H1 (cell line): ENCODE measurements at regions not wholly inside any gene's neighbourhood (a gene's known extent, or its start where the extent isn't known, plus 50 kb on each side); places are given as distances from the start of the nearest gene placed in this dataset.

Source experiments
- CTCF ChIA-PET: fragments of 300-600 bp; sonication (Branson Sonifier 250); formaldehyde crosslinking; loops from one replicate; lab custom pipeline; 2021; ENCODE audit not compliant: partially characterized antibody; lab: Charles Lee
- POLR2A ChIA-PET: fragments of 300-600 bp; sonication (Branson Sonifier 250); formaldehyde crosslinking; loops from one replicate; lab custom pipeline; 2021; ENCODE audit warnings: inconsistent platforms; ENCODE audit not compliant: partially characterized antibody; lab: Charles Lee
- DNase-seq, 2 experiments: peaks; one replicate each; pipeline versions ENCODE4 v3.0.0 to v3.0.0-alpha.2; 2010 to 2022; ENCODE audit warnings: low spot score in 2 of 2, low read depth in 1 of 2, mixed read lengths in 1 of 2
- FAIRE-seq: peaks from 2 replicates; lab custom pipeline; 2011; peaks lifted over from hg19 to GRCh38; lab: Jason Lieb, UNC
- H2AFZ ChIP-seq: 2 replicates; pipeline ENCODE4 v1.8.1; 2012; ENCODE audit warnings: low read length, inconsistent platforms
- H2AK5ac ChIP-seq: 2 replicates; pipeline ENCODE4 v1.6.1; 2013; ENCODE audit warnings: low read depth, low read length
- H2BK120ac ChIP-seq: replicated peaks from 2 replicates; pipeline ENCODE3; 2013; ENCODE audit warnings: low read depth, low read length, inconsistent platforms
- H2BK12ac ChIP-seq: 2 replicates; pipeline ENCODE4 v1.6.1; 2013; ENCODE audit warnings: low read depth, low read length
- H2BK15ac ChIP-seq: 2 replicates; pipeline ENCODE4 v1.6.1; 2013; ENCODE audit warnings: low read length
- H2BK20ac ChIP-seq: 2 replicates; pipeline ENCODE4 v1.6.1; 2013; ENCODE audit warnings: low read length
- H2BK5ac ChIP-seq: 2 replicates; pipeline ENCODE4 v1.6.1; 2013; ENCODE audit warnings: low read depth, low read length
- H3K14ac ChIP-seq: 2 replicates; pipeline ENCODE4 v1.6.1; 2013; ENCODE audit warnings: inconsistent platforms; ENCODE audit not compliant: insufficient read length
- H3K18ac ChIP-seq: 2 replicates; pipeline ENCODE4 v1.6.1; 2013; ENCODE audit warnings: low read length; ENCODE audit errors: extremely low read depth
- H3K23ac ChIP-seq: 2 replicates; pipeline ENCODE4 v1.6.1; 2013; ENCODE audit warnings: inconsistent platforms; ENCODE audit not compliant: insufficient read length
- H3K23me2 ChIP-seq: 2 replicates; pipeline ENCODE4 v1.6.1; 2013; ENCODE audit warnings: low read depth, low read length
- H3K27ac ChIP-seq: 2 replicates; pipeline ENCODE4 v1.6.1; 2011; ENCODE audit warnings: low read depth, low read length, inconsistent platforms
- H3K27me3 ChIP-seq, 4 experiments: replicated peaks in 1 of 4; 1 replicate in 1 of 4; 2 replicates in 3 of 4; pipeline versions ENCODE4 v1.6.1 to v1.8.1; 2011 to 2013; ENCODE audit warnings: low read length in 3 of 4, mild to moderate bottlenecking in 3 of 4, inconsistent platforms in 2 of 4, mixed read lengths in 2 of 4, moderate library complexity in 1 of 4; ENCODE audit not compliant: control insufficient read depth in 3 of 4, insufficient read depth in 3 of 4; ENCODE audit errors: extremely low read depth in 1 of 4
- H3K36me3 ChIP-seq, 4 experiments: 2 replicates each; pipeline versions ENCODE4 v1.6.1 to v1.8.1; 2011 to 2013; ENCODE audit warnings: mild to moderate bottlenecking in 4 of 4, low read length in 3 of 4, moderate library complexity in 2 of 4, control low read depth in 1 of 4, inconsistent platforms in 1 of 4; ENCODE audit not compliant: insufficient read depth in 4 of 4, control insufficient read depth in 2 of 4
- H3K4ac ChIP-seq: replicated peaks from 2 replicates; pipeline ENCODE3; 2013; ENCODE audit warnings: low read length, low read depth, mixed read lengths, inconsistent platforms; ENCODE audit not compliant: insufficient read length
- H3K4me1 ChIP-seq, 4 experiments: replicated peaks in 1 of 4; 1 replicate in 1 of 4; 2 replicates in 3 of 4; pipeline versions ENCODE4 v1.6.1 to v1.8.1; 2011 to 2013; ENCODE audit warnings: low read length in 3 of 4, inconsistent platforms in 2 of 4, mixed read lengths in 1 of 4; ENCODE audit not compliant: insufficient read depth in 4 of 4, control insufficient read depth in 3 of 4
- H3K4me2 ChIP-seq, 2 experiments: 2 replicates each; pipeline versions ENCODE4 v1.6.1 to v1.8.1; 2011 to 2013; ENCODE audit warnings: low read depth in 2 of 2, low read length in 2 of 2, control low read depth in 1 of 2, inconsistent platforms in 1 of 2, mild to moderate bottlenecking in 1 of 2; ENCODE audit not compliant: insufficient read depth in 1 of 2
- H3K4me3 ChIP-seq, 4 experiments: fragments of 200-600, 300-600 bp in 1 of 4; sonication (generic), shearing (Covaris generic), sonication (Bioruptor Twin) in 1 of 4; 2 replicates each; pipeline versions ENCODE4 v1.5.1 to v1.8.1; 2011 to 2016; ENCODE audit warnings: low read length in 4 of 4, low read depth in 3 of 4, control low read depth in 2 of 4, inconsistent platforms in 2 of 4, mild to moderate bottlenecking in 2 of 4, mixed read lengths in 1 of 4, moderate library complexity in 1 of 4; ENCODE audit not compliant: insufficient read depth in 2 of 4; ENCODE audit errors: extremely low read depth in 1 of 4
- H3K56ac ChIP-seq: replicated peaks from 2 replicates; pipeline ENCODE3; 2013; ENCODE audit warnings: low read depth, mild to moderate bottlenecking, mixed read lengths, low read length, inconsistent platforms; ENCODE audit not compliant: insufficient read length
- H3K79me1 ChIP-seq: 2 replicates; pipeline ENCODE4 v1.6.1; 2013; ENCODE audit warnings: low read depth, low read length, control low read depth
- H3K79me2 ChIP-seq, 2 experiments: 2 replicates each; pipeline versions ENCODE4 v1.6.1 to v1.8.1; 2012 to 2013; ENCODE audit warnings: low read length in 2 of 2, mild to moderate bottlenecking in 2 of 2, inconsistent platforms in 1 of 2; ENCODE audit not compliant: insufficient read depth in 2 of 2, control insufficient read depth in 1 of 2
- H3K9ac ChIP-seq, 4 experiments: replicated peaks in 1 of 4; 1 replicate in 1 of 4; 2 replicates in 3 of 4; pipeline versions ENCODE4 v1.6.1 to v1.8.1; 2011 to 2013; ENCODE audit warnings: low read depth in 3 of 4, low read length in 3 of 4, control low read depth in 2 of 4, mild to moderate bottlenecking in 2 of 4, moderate library complexity in 2 of 4, inconsistent platforms in 1 of 4; ENCODE audit errors: extremely low read depth in 1 of 4
- H3K9me3 ChIP-seq, 2 experiments: 2 replicates each; pipeline versions ENCODE4 v1.6.1 to v1.8.1; 2012 to 2013; ENCODE audit warnings: mild to moderate bottlenecking in 2 of 2, moderate library complexity in 2 of 2, control low read depth in 1 of 2, inconsistent platforms in 1 of 2, low read depth in 1 of 2, low read length in 1 of 2, mixed read lengths in 1 of 2; ENCODE audit not compliant: insufficient read depth in 2 of 2
- H4K20me1 ChIP-seq, 2 experiments: replicated peaks in 1 of 2; 2 replicates each; pipeline versions ENCODE3 to v1.8.1; 2011 to 2013; ENCODE audit warnings: inconsistent platforms in 2 of 2, low read length in 2 of 2, mild to moderate bottlenecking in 1 of 2; ENCODE audit not compliant: insufficient read depth in 2 of 2, control insufficient read depth in 1 of 2
- H4K5ac ChIP-seq: 2 replicates; pipeline ENCODE4 v1.6.1; 2013; ENCODE audit warnings: low read length, low read depth, mixed read lengths, inconsistent platforms; ENCODE audit not compliant: insufficient read length
- H4K8ac ChIP-seq: 2 replicates; pipeline ENCODE4 v1.8.0; 2013; ENCODE audit warnings: mild to moderate bottlenecking, moderate library complexity, low read length, inconsistent platforms; ENCODE audit not compliant: insufficient read depth; ENCODE audit errors: extremely low read depth
- H4K91ac ChIP-seq: replicated peaks from 2 replicates; pipeline ENCODE3; 2013; ENCODE audit warnings: low read length, mixed read lengths, inconsistent platforms; ENCODE audit not compliant: insufficient read length
- BCL11A ChIP-seq, 2 experiments: IDR thresholded peaks; one replicate each; pipeline ENCODE4 v1.6.1; 2011; ENCODE audit warnings: low read depth in 2 of 2, low read length in 2 of 2, mild to moderate bottlenecking in 2 of 2
- EGR1 ChIP-seq: IDR thresholded peaks from 2 replicates; pipeline ENCODE4 v1.6.1; 2011; ENCODE audit warnings: low read depth, low read length, borderline replicate concordance
- JUND ChIP-seq: IDR thresholded peaks from 2 replicates; pipeline ENCODE4 v1.6.1; 2011; ENCODE audit warnings: mild to moderate bottlenecking, improper control_type of control experiment, low read length
- MAFK ChIP-seq: IDR thresholded peaks from 2 replicates; pipeline ENCODE4 v1.6.1; 2012; ENCODE audit warnings: low read depth, mild to moderate bottlenecking, improper control_type of control experiment, low read length
- NRF1 ChIP-seq: IDR thresholded peaks from 2 replicates; pipeline ENCODE4 v1.6.1; 2011; ENCODE audit warnings: mild to moderate bottlenecking, low read depth, low read length, improper control_type of control experiment
- RFX5 ChIP-seq: IDR thresholded peaks from 2 replicates; pipeline ENCODE4 v1.6.1; 2011; ENCODE audit warnings: low read depth, low read length, improper control_type of control experiment, borderline replicate concordance
- SIN3A ChIP-seq, 2 experiments: IDR thresholded peaks in 1 of 2; conservative IDR thresholded peaks in 1 of 2; 2 replicates each; pipeline ENCODE4 v1.6.1; 2011 to 2012; ENCODE audit warnings: low read length in 2 of 2, improper control_type of control experiment in 1 of 2, low read depth in 1 of 2, mild to moderate bottlenecking in 1 of 2
- SP1 ChIP-seq: IDR thresholded peaks from 2 replicates; pipeline ENCODE4 v1.6.1; 2011; ENCODE audit warnings: low read depth, low read length
- SP2 ChIP-seq: IDR thresholded peaks from 2 replicates; pipeline ENCODE4 v1.6.1; 2012; ENCODE audit warnings: mild to moderate bottlenecking, low read length, inconsistent platforms
- SUZ12 ChIP-seq: fragments of 200-600 bp; sonication (generic); IDR thresholded peaks from 2 replicates; pipeline ENCODE4 v1.6.1; 2012; ENCODE audit warnings: mild to moderate bottlenecking, inconsistent platforms, low read length, moderate library complexity, mixed read lengths
- TAF1 ChIP-seq: IDR thresholded peaks from 2 replicates; pipeline ENCODE4 v1.6.1; 2011; ENCODE audit warnings: mild to moderate bottlenecking, low read depth, low read length
- TAF7 ChIP-seq: optimal IDR thresholded peaks from 2 replicates; pipeline ENCODE3; 2011; ENCODE audit warnings: low read depth, mild to moderate bottlenecking, inconsistent platforms, low read length, moderate library complexity, borderline replicate concordance
- USF2 ChIP-seq: IDR thresholded peaks from 2 replicates; pipeline ENCODE4 v1.6.1; 2011; ENCODE audit warnings: low read length, improper control_type of control experiment
- WGBS, 2 experiments: shearing (Covaris generic) in 1 of 2; methylation state at CpG; one replicate each; pipeline versions ENCODE4 v1.1.6 to v1.1.7; 2013 to 2015; ENCODE audit warnings: low lambda C conversion rate in 2 of 2, mixed read lengths in 2 of 2, inconsistent platforms in 1 of 2, low coverage in 1 of 2, missing lambda C conversion rate in 1 of 2; ENCODE audit not compliant: insufficient replicate concordance in 2 of 2, insufficient coverage in 1 of 2, insufficient read length in 1 of 2; ENCODE audit errors: extremely low coverage in 1 of 2, missing lambda C conversion rate in 1 of 2; 5-methylcytosine and 5-hydroxymethylcytosine counted together

DNA sequence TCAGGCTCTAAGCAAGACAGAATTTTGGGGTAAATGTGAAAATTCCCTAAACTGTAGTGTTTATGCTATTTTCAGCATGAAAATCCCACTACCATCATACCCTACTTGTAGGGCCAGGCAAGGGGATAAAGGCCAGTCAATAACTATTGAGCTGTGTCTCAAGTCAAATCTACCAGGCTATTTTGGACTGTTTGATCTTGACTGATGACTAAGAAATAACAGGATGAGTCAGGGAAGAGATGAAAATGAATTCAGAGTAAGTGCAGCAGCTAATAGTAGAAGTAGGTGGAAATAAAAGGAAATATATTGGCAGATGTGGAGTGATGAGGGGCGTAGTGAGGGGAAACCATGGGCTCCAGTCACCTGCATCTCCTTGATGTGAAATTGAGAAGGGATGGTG, 225.8 kb upstream of the PHYHIPL start:
- Histone ChIP-seq H3K14ac (no peak overlapping the region), H3K27me3 (no peaks in the 10 kb centered on the region), H2AK5ac (no peak overlapping the region), H4K20me1 (no peaks in the 10 kb centered on the region), H3K23me2 (no peaks in the 10 kb centered on the region), H2BK5ac (no peak overlapping the region), H3K4ac (no peak overlapping the region), H2AFZ (no peak overlapping the region), H4K5ac (no peak overlapping the region), H3K4me2 (no peak overlapping the region), H3K18ac (no peak overlapping the region), H4K91ac (no peak overlapping the region), H3K4me1 (no peaks in the 10 kb centered on the region), H3K79me1 (no peaks in the 10 kb centered on the region), H2BK15ac (no peak overlapping the region), H3K4me3 (no peak overlapping the region), H3K79me2 (no peaks in the 10 kb centered on the region), H3K9me3 (no peaks in the 10 kb centered on the region), H2BK20ac (no peak overlapping the region), H2BK120ac (no peak overlapping the region), H3K27ac (no peak overlapping the region), H3K23ac (no peak overlapping the region), H3K56ac (no peak overlapping the region), H3K36me3 (no peaks in the 10 kb centered on the region), H2BK12ac (no peak overlapping the region), H4K8ac (no peak overlapping the region), H3K9ac (no peak overlapping the region)
- FAIRE-seq (no peak), DNase-seq (no peak)
- WGBS, 2 experiments, result 92 to 100% methylated on average over 1 of the region's 1 CpG
- ChIA-PET POLR2A (no interaction called here), CTCF (interaction anchor here (0.6 to 4.3 kb wide), 4 partner anchors 11 to 232 kb away, joined by 3 to 25 read pairs (median 3); no protein-coding TSS in a partner anchor)
- TF ChIP-seq MAFK, result no peak
- no peak for TF ChIP-seq EGR1
- TF ChIP-seq NRF1, result no peak
- TF ChIP-seq TAF7, result no peak
- TF ChIP-seq SIN3A (conservative IDR thresholded peaks at IDR 0.05 in 1 of 2, IDR thresholded peaks at IDR 0.05 in 1 of 2; ENCODE audit: low read depth in 1 of 2, low read length in 2 of 2), result no peak
- TF ChIP-seq SUZ12, result no peak
- TF ChIP-seq TAF1, result no peak
- TF ChIP-seq BCL11A (IDR thresholded peaks at IDR 0.05; ENCODE audit: low read depth in 2 of 2, low read length in 2 of 2), result no peak
- no peak for TF ChIP-seq RFX5
- no peak for TF ChIP-seq USF2
- no peak for TF ChIP-seq JUND
- no peak for TF ChIP-seq SP1
- TF ChIP-seq SP2, result no peak
